ENCODE measurements at regions not wholly inside any gene's neighbourhood (a gene's known extent, or its start where the extent isn't known, plus 50 kb on each side); places are given as distances from the start of the nearest gene placed in this dataset.

GRCh38 chr9:90547896-90548295 lies 94.7 kb downstream of the DIRAS2 start:
- TF ChIP-seq, protein P1, sequence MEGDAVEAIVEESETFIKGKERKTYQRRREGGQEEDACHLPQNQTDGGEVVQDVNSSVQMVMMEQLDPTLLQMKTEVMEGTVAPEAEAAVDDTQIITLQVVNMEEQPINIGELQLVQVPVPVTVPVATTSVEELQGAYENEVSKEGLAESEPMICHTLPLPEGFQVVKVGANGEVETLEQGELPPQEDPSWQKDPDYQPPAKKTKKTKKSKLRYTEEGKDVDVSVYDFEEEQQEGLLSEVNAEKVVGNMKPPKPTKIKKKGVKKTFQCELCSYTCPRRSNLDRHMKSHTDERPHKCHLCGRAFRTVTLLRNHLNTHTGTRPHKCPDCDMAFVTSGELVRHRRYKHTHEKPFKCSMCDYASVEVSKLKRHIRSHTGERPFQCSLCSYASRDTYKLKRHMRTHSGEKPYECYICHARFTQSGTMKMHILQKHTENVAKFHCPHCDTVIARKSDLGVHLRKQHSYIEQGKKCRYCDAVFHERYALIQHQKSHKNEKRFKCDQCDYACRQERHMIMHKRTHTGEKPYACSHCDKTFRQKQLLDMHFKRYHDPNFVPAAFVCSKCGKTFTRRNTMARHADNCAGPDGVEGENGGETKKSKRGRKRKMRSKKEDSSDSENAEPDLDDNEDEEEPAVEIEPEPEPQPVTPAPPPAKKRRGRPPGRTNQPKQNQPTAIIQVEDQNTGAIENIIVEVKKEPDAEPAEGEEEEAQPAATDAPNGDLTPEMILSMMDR (IDR thresholded peaks at IDR 0.05), result no peak
- TF ChIP-seq POLR2A (IDR thresholded peaks at IDR 0.05), result no peak
